Stimulated activated CD8-positive, alpha-beta memory T cell treated with anti-CD3 and anti-CD28 coated beads, Interleukin-7, amount 100 ng/mL, for 48 hours (primary cell): ENCODE measurements at regions not wholly inside any gene's neighbourhood (a gene's known extent, or its start where the extent isn't known, plus 50 kb on each side); places are given as distances from the start of the nearest gene placed in this dataset.
"Not testable (repeated sequence)": the region's sequence is repeated elsewhere in the genome, so short reads cannot be mapped to it uniquely, and the experiment has no call there.

ENCODE experiments used
- DNase-seq, 2 donors: peaks; one replicate each; pipeline ENCODE4 v3.0.0-alpha.2; 2020; ENCODE audit warnings: low read depth in 1 of 2; ENCODE audit errors: extremely low read depth in 1 of 2

DNA sequence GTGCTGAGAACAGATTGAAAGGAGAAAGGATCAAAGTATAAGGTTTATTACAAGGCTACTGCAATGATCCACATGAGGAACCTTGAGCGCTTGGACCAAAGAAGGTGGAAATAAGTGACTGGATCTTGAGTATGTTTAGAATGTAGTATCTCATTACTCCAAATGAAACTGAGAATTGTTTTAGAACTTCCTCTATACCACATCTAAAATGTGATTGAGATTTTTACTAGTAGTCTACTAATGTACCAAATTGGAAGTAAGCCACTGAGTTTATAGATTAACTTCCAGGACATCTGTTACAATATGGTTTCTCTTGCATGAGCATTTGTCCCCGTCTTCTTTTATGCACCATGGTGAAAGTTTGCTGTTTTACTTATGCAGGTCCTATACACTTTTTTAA, 300.5 kb downstream of the SUCLG1 start:
- no peak for DNase-seq

DNA sequence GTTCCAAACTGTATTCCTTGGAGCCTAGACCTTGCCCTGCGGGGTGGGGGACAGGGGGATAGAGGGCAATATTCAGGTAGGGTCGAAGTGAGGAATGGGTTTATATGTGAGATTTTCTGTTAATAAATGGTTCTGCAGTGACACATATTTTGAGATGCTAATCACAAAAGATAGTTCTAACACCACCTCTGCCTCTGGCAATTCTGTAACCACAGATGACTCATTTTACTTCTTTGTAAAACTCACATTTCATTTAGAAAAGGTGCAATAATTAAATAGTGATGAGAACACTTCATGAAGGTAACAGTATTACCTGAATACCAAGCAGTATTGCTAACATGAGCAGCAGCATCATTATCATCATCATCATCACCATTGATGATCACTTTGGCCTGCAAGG, 306.6 kb downstream of the SUCLG1 start:
- no peak for DNase-seq

DNA sequence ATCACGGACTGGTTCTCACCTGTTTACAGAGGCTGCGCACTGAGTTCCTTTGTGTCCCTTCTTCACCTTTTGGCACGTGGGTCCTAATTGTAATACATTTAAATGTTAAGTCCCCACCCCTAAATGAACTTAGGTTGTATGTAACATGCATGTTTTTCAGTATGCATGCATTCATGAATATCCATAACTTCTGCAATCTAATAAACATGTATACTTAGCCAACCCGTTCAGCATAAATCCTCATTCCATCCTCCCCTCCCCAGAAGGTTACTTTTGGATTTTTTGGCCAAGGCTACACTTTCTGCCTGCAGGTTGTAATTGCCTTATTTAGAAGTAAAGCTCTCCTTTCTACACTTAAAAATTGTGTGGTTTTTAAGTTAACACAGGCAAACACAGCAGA, 314.7 kb downstream of the SUCLG1 start:
- DNase-seq: no peak

DNA sequence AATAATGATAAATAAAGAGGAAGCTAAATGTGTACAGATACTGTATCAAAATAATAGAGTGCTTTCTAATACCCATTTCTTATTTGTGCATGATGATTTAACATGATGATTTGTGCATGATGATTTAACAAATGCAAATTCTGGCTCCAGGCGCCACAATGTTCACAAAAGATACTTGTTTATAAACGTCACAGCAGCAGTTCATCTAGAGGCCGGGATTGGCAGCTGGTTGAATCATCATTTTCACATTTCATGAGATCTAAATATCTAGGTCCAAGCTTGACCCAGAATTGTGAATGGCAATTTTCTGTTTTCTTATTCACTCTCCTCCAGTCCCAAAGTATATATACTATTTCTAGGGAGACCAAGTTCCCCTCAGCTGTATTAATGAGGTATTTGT, 322.0 kb downstream of the SUCLG1 start:
- no peak for DNase-seq

DNA sequence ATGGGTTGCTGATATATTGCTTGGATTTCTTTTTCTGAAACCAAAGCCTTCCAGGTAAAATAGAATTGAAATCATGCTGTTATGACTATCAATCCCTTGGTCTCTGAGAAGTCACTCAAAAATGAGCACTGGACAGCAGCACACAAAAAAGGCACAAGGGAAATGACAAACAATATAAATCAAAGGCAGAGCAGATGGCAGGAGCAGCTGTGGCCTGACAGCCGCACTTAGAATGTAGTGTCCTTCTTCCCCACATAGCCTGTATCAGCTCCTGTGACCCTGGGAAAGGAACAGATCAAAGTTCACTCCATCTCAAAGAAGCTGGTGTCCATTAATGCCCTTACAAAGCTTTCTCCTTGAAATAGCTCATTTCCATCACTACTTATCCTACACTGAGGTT, 326.7 kb downstream of the SUCLG1 start:
- no peak for DNase-seq

DNA sequence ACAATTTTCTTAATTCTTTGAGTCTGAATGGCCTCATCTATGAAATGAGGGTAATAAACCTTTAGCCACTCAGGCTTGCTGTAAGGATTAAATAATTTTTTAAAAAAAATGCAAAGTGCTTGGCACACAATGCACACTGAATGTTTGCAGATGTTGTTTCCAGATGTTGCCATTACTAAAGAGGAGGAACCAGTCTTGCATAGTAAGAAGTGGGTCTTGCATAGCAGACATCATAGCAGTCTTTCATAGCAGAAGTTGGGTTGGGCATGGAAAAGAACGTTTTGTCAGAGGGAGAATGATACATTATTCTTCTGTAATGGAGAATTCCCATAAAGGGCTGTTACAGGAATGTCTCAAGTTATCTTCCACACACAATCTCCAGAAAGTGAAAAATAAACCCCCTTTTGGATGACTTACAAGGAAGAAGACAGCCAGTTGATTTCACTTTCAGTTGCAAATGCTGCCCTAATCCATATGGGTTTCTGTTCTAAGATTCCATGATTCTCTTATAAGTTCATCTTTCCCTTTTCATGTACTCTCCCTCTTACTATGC, 327.7 kb downstream of the SUCLG1 start:
- no peak for DNase-seq

DNA sequence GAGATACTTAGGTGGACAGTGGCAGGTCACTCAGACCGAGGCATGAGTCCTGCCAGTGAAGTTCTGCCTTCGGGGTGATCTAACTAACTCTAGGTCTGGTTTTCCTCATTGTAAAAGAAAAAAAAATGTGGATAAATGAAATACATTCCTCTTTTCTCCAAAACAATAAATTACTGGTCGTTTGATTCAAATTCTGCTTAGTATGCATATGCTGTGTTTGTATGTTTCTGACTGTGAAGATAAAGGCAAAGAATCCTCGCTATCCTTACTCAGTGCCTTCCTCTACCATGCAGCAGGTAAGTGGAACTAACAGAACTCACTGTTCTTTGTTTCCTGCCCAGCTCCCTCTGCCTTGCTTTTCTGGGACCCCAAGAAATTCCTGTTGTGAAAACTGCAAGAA, 330.1 kb downstream of the SUCLG1 start:
- DNase-seq: no peak

DNA sequence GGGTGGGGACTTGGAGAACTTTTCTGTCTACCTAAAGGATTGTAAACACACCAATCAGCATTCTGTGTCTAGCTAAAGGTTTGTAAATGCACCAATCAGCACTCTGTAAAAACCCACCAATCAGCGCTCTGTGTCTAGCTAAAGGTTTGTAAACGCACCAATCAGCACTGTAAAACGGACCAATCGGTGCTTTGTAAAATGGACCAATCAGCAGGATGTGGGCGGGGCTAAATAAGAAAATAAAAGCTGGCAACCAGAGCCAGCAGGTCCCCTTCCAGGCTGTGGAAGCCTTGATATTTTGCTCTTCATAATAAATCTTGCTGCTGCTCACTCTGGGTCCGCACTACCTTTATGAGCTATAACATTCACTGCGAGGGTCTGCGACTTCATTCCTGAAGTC, 331.3 kb downstream of the SUCLG1 start:
- not testable (repeated sequence) for DNase-seq

DNA sequence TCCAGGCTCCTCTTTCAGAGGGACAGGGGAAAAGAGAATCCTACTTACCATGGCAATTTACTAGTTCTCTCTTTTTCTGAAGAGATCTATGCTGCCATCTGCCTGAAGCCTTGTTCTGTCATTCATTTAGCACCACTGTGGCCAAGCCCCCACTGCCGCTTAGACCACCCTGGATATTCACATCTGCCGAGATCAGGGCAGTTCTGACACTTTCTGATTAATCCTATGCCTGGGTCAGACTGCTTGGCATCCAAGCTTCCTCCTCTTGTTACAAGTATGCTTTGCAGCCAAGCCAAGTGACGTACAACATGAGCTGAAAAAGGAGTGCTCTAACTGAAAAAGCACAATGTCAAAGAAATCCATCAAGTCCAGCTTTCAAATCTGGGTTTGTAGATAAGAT, 332.6 kb downstream of the SUCLG1 start:
- no peak for DNase-seq

DNA sequence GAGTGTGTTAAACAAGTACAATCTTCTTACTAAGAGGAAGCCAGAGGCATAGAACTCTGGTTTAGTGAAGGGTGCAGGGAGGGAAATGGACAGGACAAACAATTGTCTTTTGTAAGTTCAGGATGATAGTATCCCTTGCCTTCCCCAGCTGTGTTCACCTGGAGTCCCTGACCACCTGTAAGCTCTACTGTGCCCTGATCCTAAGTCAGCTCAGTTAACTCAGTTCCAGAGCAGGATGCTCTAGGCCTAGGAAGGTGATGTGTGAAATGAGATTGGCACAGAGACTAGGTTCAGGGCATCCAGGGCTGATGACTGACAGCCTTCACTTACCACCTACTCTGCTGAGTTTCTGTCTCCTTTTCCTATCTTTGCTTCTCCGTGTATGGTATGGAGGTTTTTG, 333.0 kb downstream of the SUCLG1 start:
- no peak for DNase-seq

DNA sequence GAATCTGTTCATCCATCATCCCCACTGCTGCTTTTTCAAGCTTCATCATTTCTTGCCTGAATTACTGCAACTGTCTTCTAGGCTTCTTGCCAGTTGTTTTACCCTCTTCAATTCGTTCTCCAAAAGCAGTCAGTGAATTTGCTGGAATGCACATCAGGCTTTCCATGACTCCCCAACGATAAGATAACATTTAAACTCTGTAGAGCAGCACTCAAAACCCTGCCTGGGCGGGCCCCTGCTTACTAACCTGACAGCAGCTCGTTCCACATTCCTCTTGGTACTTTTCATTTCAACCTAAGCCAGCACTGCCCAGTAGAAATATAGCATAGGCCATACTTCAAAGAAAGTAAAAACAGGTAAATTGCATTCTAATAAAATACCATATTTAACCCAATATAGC, 342.9 kb downstream of the SUCLG1 start:
- no peak for DNase-seq

DNA sequence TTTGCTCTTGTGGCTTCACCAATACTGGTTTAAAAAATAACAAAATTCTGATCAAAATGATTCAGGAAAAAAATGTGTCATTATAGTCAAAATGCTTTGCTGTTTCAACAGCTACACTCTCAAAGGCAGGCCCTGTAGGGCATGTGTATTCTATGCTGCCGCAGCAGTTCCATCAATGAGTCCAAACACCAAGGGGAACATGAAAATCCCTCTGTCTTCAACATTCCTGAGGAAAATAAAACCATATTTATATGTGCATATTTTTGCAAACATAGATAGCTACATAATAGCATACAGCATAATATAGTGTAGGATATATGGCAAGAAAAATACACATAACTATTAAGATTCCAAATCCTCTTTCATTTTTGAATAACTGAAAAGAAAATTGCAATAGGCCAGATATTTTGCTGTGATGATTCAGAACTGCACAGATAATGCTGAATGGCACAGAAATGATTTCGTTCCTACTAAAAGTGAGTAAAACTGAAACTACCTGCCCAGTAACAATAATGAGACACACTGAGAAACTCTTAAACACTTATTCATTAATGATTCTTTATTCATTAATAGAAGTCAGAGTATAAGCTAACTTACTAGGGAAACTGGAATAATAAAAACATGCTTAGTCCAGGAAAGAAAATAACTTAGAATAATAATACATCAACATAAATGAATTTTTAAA, 343.8 kb downstream of the SUCLG1 start:
- DNase-seq: no peak

DNA sequence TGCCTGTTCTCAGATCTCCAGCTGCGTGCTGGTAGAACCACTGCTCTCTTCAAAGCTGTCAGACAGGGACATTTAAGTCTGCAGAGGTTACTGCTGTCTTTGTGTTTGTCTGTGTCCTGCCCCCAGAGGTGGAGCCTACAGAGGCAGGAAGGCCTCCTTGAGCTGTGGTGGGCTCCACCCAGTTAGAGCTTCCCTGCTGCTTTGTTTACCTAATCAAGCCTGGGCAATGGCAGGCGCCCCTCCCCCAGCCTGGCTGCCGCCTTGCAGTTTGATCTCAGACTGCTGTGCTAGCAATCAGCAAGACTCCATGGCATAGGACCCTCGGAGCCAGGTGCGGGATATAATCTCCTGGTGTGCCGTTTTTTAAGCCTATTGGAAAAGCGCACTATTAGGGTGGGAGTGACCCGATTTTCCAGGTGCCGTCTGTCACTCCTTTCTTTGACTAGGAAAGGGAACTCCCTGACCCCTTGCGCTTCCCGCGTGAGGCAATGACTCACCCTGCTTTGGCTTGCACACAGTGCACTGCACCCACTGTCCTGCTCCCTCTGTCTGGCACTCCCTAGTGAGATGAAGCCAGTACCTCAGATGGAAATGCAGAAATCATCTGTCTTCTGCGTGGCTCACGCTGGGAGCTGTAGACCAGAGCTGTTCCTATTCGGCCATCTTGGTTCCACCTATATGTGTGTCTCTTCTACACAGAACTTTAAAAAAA, 355.1 kb downstream of the SUCLG1 start:
- not testable (repeated sequence) for DNase-seq

DNA sequence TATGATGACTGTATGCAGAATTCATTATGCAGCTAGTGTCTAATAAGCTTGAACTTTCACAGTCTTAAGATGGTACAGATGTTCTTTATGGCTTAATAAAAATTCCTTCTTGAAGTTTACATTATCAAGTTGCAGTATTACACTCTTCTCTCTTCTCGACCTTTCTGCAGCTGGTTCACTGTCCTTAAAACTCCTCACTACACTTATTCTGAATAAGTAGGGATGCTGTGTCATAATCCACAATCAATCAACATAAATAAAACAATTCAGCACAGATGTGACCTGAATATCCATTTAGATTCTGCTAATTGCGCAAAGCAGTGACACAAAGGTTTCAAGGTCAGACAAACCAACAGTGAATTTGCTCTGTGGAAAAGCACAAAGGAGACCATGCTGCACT, 356.8 kb downstream of the SUCLG1 start:
- DNase-seq: no peak

DNA sequence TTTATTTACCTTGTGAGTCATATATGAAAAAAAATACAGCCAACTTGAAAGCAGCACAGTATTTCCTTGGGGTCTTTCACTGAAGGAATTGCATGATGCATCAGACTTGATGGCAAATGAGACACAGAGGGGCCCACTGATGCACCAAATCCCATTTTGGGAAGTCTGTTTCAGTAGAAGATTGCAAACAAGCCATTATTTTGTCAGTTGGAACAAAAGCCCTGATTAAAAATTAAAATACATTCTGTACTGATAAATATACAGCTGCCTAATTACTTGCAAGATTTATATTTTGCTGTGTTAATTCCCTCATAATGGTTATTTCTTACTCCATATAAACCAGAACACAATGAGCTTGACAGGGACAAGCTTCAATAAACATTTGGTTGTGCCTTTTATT, 370.4 kb downstream of the SUCLG1 start:
- DNase-seq: no peak

DNA sequence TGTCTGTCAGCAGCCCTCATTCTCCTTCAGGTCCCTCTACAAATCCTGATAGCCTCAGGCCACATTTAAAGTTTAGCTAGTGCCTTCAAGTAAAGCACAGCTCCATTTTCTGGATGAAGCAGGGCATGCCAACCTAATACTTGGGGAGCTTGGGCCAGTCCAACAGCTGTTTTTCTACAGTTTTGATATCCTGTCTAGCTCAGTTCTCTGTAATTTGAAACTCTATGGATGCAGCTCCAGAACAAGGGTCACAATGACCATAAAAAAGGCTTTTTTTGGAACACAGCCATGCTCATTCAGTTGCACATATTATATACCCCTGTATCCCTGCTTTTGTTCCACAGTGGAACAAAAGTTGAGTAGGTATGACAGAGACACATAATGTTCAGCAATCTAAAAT, 373.5 kb downstream of the SUCLG1 start:
- DNase-seq: no peak

DNA sequence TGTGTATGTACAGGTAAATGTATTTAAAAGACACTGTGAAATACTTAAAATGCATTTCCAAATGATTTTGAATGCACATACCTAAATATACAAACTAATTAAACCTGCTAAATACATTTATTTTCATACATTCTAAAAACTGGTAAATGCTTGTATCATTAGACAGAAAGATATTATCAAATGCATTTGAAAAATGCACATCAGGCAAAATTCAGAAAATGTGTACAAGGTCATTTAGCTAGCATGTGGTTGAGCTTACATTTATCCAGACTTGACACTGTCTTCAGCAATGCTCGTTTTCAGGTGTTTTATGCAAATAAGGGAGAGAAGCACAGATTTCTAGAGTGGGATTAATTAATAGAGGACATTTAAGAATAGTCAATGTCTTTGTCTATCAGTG, 374.2 kb downstream of the SUCLG1 start:
- no peak for DNase-seq

DNA sequence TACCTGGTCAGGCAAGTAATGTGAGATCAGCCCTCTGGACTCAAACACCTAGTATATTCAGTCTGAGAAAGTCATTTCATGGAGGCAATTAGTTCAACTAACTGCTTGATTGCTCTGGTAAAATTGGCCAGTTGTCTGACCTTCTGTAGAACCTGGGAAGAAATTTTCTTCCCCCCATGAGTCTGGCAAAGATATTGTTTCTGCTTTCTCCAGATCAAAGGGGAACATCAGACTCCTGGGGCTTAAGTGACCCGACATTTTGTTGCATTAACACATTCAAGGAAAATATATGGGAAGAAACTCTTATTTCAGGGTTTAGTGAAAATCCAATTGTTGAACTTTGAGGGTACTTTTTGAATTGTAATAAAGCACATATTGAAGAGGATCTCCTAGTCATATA, 375.1 kb downstream of the SUCLG1 start:
- no peak for DNase-seq

DNA sequence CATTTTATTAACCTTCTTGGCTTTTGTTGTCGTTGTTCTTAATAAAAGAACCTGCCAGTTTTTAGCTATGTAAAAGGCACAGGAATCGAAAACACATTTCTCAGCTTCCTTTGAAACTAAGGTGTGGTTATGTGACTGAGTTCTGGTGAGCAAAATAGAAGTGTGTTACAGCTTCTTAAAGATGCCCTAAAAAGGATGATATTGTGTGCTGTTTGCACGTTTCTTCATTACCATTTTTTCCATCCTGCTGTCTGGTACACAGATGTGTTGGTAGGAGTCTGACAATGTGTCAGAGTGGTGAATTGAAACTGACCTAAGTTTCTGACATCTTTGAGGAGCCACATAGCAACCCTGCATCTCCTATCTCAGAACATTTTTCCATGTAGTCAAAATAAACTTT, 380.6 kb downstream of the SUCLG1 start:
- DNase-seq: no peak

DNA sequence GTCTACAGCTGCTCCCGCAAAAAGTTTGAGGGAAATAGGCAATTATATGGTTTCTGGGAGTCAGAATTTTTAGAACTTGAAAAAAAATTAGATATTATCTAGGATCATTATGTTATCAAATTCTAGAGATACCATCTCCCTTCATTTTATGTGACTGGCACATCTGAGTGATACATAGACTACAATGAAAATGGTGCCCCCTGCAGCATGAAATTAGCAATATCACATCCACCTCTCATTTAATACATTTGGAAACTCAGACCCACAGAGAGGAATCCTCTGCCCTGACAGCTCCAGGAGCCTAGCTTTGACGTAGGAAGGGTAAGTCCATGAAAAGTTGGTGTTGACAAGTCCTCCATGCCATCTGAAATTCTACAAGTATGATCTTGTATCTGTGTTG, 381.6 kb downstream of the SUCLG1 start:
- no peak for DNase-seq

DNA sequence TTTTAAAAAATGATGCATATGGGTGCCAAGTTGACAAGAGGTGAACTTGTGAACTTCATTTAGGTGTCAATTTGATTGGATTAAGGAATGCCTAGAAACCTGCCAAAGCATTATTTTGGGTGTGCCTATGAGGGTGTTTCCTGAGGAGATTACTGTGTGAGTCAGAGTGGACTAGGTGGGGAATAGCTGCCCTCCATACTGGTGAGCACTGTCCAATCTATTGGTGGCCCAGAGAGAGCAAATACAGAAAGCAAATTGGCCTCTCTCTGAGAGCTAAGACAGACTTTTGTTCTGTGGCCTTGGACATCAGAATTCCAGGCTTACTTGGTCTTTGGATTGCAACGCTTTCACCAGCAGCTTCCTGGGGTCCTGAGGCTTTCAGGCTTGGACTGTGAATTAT, 388.0 kb downstream of the SUCLG1 start:
- DNase-seq: no peak

DNA sequence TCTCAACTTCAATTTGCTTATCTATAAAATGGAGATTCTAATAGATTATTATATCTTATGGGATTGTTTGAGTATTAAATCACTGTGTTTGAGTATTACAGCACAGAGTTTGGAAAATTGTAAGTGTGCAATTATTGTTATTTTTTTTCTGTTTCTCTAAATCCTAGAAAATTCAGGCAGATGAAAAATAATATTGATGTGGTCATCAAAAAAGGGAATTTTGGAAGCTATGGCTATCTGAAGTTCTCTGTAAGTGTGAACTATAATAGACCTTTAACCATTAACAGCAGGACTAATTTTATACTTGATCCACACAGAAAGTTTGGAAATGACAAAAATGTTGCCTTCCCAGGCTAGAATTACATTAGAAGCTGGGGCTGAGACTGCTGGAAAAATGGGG, 393.2 kb downstream of the SUCLG1 start:
- DNase-seq: no peak
